Nephron (organoid): ENCODE measurements at regions not wholly inside any gene's neighbourhood (a gene's known extent, or its start where the extent isn't known, plus 50 kb on each side); places are given as distances from the start of the nearest gene placed in this dataset.

Experiments
- H3K27ac Mint-ChIP-seq, 3 experiments: 2 replicates each; pipeline ENCODE4 v1.8.0; 2020; ENCODE audit warnings: mixed read lengths in 3 of 3, mild to moderate bottlenecking in 2 of 3, moderate library complexity in 1 of 3
- H3K27me3 Mint-ChIP-seq: 2 replicates; pipeline ENCODE4 v1.8.0; 2021; ENCODE audit warnings: low read depth, mild to moderate bottlenecking, moderate library complexity, mixed read lengths
- H3K36me3 Mint-ChIP-seq: 2 replicates; pipeline ENCODE4 v1.8.0; 2020; ENCODE audit warnings: low read depth, mixed read lengths
- H3K4me1 Mint-ChIP-seq: 2 replicates; pipeline ENCODE4 v1.8.0; 2020; ENCODE audit warnings: mixed read lengths
- H3K4me3 Mint-ChIP-seq, 3 experiments: 2 replicates each; pipeline ENCODE4 v1.8.0; 2020; ENCODE audit warnings: mild to moderate bottlenecking in 3 of 3, mixed read lengths in 3 of 3, moderate library complexity in 2 of 3
- H3K9me3 Mint-ChIP-seq: 2 replicates; pipeline ENCODE4 v1.8.0; 2020; ENCODE audit warnings: mixed read lengths
- TF ChIP-seq, protein P1 (sequence below), 3 experiments: fragments of 200-600 bp; sonication (generic); IDR thresholded peaks; one replicate each; pipeline ENCODE4 v1.5.0; 2021; ENCODE audit warnings: antibody characterized with exemption in 3 of 3; ENCODE audit not compliant: unreplicated experiment in 3 of 3

- H3K4me3 Mint-ChIP-seq: no peak overlapping the region
- no peaks in the 10 kb centered on the region for H3K36me3 Mint-ChIP-seq
- H3K27me3 Mint-ChIP-seq: peaks cover 39% of the 10 kb centered on the region
- TF ChIP-seq, protein P1, sequence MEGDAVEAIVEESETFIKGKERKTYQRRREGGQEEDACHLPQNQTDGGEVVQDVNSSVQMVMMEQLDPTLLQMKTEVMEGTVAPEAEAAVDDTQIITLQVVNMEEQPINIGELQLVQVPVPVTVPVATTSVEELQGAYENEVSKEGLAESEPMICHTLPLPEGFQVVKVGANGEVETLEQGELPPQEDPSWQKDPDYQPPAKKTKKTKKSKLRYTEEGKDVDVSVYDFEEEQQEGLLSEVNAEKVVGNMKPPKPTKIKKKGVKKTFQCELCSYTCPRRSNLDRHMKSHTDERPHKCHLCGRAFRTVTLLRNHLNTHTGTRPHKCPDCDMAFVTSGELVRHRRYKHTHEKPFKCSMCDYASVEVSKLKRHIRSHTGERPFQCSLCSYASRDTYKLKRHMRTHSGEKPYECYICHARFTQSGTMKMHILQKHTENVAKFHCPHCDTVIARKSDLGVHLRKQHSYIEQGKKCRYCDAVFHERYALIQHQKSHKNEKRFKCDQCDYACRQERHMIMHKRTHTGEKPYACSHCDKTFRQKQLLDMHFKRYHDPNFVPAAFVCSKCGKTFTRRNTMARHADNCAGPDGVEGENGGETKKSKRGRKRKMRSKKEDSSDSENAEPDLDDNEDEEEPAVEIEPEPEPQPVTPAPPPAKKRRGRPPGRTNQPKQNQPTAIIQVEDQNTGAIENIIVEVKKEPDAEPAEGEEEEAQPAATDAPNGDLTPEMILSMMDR (IDR thresholded peaks at IDR 0.05; ENCODE audit: unreplicated experiment in 3 of 3): no peak
- peaks cover 7% of the 10 kb centered on the region for H3K9me3 Mint-ChIP-seq
- no peak overlapping the region for H3K27ac Mint-ChIP-seq
- H3K4me1 Mint-ChIP-seq: no peaks in the 10 kb centered on the region
These were observed 119.5 kb upstream of the RAB12 start for GRCh38 chr18:8489761-8490160.

DNA sequence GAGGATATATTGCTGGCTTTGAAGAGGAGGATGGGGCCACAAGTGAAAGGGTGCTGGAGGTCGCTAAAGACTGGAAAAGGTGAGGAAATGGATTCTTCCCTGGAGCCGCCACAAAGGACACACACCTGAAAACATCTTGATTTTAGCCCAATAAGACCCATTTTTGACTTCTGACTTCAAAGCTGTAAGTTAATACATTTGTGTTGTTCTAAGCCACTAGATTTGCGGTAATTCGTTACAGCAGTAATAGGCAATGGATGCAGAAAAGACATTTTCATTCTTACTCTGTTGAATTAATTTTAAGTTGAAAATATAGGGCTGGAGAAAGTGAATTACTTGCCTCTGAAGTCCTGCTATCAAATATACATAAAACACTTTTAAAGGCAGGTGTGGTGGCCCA, 117.7 kb upstream of the RAB12 start:
- no peak overlapping the region for H3K4me3 Mint-ChIP-seq
- no peaks in the 10 kb centered on the region for H3K36me3 Mint-ChIP-seq
- H3K9me3 Mint-ChIP-seq: peaks cover 7% of the 10 kb centered on the region
- TF ChIP-seq, protein P1 (IDR thresholded peaks at IDR 0.05; ENCODE audit: unreplicated experiment in 3 of 3): no peak
- peaks cover 31% of the 10 kb centered on the region for H3K27me3 Mint-ChIP-seq
- H3K4me1 Mint-ChIP-seq: no peaks in the 10 kb centered on the region
- no peak overlapping the region for H3K27ac Mint-ChIP-seq

DNA sequence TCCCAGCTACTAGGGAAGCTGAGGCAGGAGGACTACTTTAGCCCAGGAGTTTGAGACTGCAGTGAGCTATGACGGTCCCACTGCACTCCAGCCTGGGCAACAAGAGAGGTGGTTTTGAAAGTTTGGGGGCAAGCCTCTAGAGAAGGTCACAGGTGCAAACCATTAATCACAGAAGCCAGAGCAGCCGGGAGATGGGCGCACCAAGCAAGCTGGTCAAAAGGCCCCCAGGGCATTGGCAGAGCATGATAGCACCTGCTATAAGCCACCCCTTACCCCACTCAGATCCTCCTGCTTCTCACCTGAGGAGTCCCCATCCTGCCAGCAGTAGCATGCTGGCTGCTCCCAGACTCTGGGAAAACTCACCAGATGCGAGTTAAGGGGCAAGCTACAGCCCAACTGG, 116.1 kb upstream of the RAB12 start:
- Mint-ChIP-seq H3K4me1 (no peaks in the 10 kb centered on the region), H3K9me3 (peaks cover 7% of the 10 kb centered on the region), H3K27ac (no peak overlapping the region), H3K36me3 (no peaks in the 10 kb centered on the region), H3K27me3 (peaks cover 31% of the 10 kb centered on the region), H3K4me3 (no peak overlapping the region)
- TF ChIP-seq, protein P1 (IDR thresholded peaks at IDR 0.05; ENCODE audit: unreplicated experiment in 3 of 3): no peak

DNA sequence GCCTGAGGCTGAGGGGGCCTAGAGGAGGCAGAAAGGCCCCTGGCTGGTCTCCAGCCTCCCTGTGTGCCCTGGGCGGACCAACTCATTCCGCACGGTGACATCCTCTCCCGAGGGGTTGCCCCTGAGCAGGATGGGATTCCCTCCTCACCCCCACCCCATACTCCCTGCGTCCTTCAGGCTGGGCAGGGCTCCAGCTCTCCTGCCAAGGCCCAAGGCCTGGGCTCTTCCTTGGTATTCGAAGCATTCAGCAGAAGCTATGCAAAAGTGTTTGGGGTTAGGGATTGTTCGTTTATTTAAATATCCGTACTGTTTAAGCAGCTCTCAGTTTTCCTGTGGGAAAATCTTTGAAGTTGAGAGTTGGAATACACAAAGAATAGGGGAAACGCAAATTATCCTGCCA, 113.1 kb upstream of the RAB12 start:
- H3K27ac Mint-ChIP-seq: no peak overlapping the region
- peaks cover 9% of the 10 kb centered on the region for H3K9me3 Mint-ChIP-seq
- no peaks in the 10 kb centered on the region for H3K36me3 Mint-ChIP-seq
- no peak overlapping the region for H3K4me3 Mint-ChIP-seq
- peaks cover 20% of the 10 kb centered on the region for H3K27me3 Mint-ChIP-seq
- H3K4me1 Mint-ChIP-seq: peaks cover 9% of the 10 kb centered on the region
- TF ChIP-seq, protein P1 (IDR thresholded peaks at IDR 0.05; ENCODE audit: unreplicated experiment in 3 of 3): no peak

DNA sequence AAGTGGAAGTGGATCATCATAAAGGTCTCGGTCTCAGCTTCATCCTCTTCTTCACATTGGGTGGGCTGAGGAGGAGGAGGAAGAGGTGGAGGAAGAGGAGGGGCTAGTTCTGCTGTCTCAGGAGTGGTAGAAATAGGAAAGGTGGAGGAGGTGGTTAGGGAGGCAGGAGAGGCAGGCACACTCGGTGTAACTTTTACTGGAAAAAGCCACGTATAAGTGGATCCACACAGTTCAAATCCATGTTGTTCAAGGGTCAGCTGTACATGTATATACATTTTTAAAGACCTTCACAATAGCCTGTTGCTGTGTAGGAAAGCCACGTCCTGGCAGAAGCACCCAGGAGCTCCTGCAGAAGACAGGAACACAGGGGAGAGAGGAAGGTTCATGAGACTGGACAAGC, 110.3 kb upstream of the RAB12 start:
- peaks cover 6% of the 10 kb centered on the region for H3K9me3 Mint-ChIP-seq
- TF ChIP-seq, protein P1 (IDR thresholded peaks at IDR 0.05; ENCODE audit: unreplicated experiment in 3 of 3): no peak
- H3K36me3 Mint-ChIP-seq: no peaks in the 10 kb centered on the region
- H3K4me1 Mint-ChIP-seq: peaks cover 23% of the 10 kb centered on the region
- H3K4me3 Mint-ChIP-seq: no peak overlapping the region
- H3K27ac Mint-ChIP-seq: no peak overlapping the region
- peaks cover 12% of the 10 kb centered on the region for H3K27me3 Mint-ChIP-seq

GRCh38 chr18:8499810-8500675, 109.2 kb upstream of the RAB12 start:
- H3K4me1 Mint-ChIP-seq: peaks cover 26% of the 10 kb centered on the region
- peaks cover 6% of the 10 kb centered on the region for H3K9me3 Mint-ChIP-seq
- no peak overlapping the region for H3K4me3 Mint-ChIP-seq
- H3K27ac Mint-ChIP-seq: no peak overlapping the region
- no peaks in the 10 kb centered on the region for H3K36me3 Mint-ChIP-seq
- TF ChIP-seq, protein P1 (IDR thresholded peaks at IDR 0.05; ENCODE audit: unreplicated experiment in 3 of 3): no peak
- H3K27me3 Mint-ChIP-seq: peaks cover 8% of the 10 kb centered on the region
